Heart left ventricle (tissue), 16 donors: ENCODE measurements at regions not wholly inside any gene's neighbourhood (a gene's known extent, or its start where the extent isn't known, plus 50 kb on each side); places are given as distances from the start of the nearest gene placed in this dataset.

ENCODE experiments used
- ATAC-seq, 4 donors: fragments of 200-7000 bp; cut with Tn5 transposase; one replicate each; pipeline ENCODE4 v1.9.1; 2020 to 2022; ENCODE audit warnings: moderate library complexity in 4 of 4, mild to moderate bottlenecking in 3 of 4, moderate number of reproducible peaks in 1 of 4
- DNase-seq, 5 donors: peaks; one replicate each; pipeline ENCODE4 v3.0.0-alpha.2; 2020
- H3K27ac ChIP-seq, 12 donors: fragments of 200-600 bp; sonication (generic) in 4 of 12; one replicate each; pipeline versions ENCODE4 v1.5.0 to v1.8.0; 2016 to 2022; ENCODE audit warnings: mild to moderate bottlenecking in 2 of 12
- H3K27me3 ChIP-seq, 9 donors: fragments of 200-600 bp; sonication (generic) in 2 of 9; one replicate each; pipeline versions ENCODE4 v1.5.1 to v1.8.0; 2016 to 2022; ENCODE audit warnings: mild to moderate bottlenecking in 3 of 9
- H3K36me3 ChIP-seq, 9 donors: fragments of 200-600 bp; sonication (generic) in 2 of 9; one replicate each; pipeline versions ENCODE4 v1.5.0 to v1.8.0; 2018 to 2022; ENCODE audit warnings: mild to moderate bottlenecking in 2 of 9
- H3K4me1 ChIP-seq, 12 donors: fragments of 200-600 bp; sonication (generic) in 4 of 12; one replicate each; pipeline versions ENCODE4 v1.5.0 to v1.8.0; 2016 to 2022; ENCODE audit warnings: mild to moderate bottlenecking in 3 of 12
- H3K4me3 ChIP-seq, 12 donors: fragments of 200-600 bp; sonication (generic) in 4 of 12; one replicate each; pipeline versions ENCODE4 v1.5.0 to v1.8.0; 2017 to 2022; ENCODE audit warnings: mild to moderate bottlenecking in 9 of 12, moderate library complexity in 4 of 12
- H3K9me3 ChIP-seq, 12 donors: fragments of 200-600 bp; sonication (generic) in 4 of 12; one replicate each; pipeline versions ENCODE4 v1.5.0 to v1.8.0; 2016 to 2022; ENCODE audit warnings: mild to moderate bottlenecking in 1 of 12
- POLR2A ChIP-seq, 2 donors: fragments of 450-650 bp; IDR thresholded peaks; one replicate each; pipeline ENCODE4 v1.6.1; 2017; ENCODE audit warnings: antibody characterized with exemption in 2 of 2, mild to moderate bottlenecking in 2 of 2, moderate library complexity in 2 of 2
- WGBS, 4 donors: extraction: QIAGEN DNeasy Blood & Tissue Kit in 2 of 4; methylation state at CpG; one replicate each; pipeline versions ENCODE4 v1.1.5 to v1.1.7; 2013 to 2018; 5-methylcytosine and 5-hydroxymethylcytosine counted together
- intact Hi-C, 10 donors: fragments of 100-400 bp; cut with DNase I; formaldehyde crosslinking; loops; one replicate each; pipeline versions ENCODE4 v1.11.1 to v1.14.2; 2022
- TF ChIP-seq, protein P1 (sequence below), 12 donors: fragments of 200-600 bp; sonication (generic) in 4 of 12; IDR thresholded peaks; one replicate each; pipeline versions ENCODE4 v1.5.0 to v1.8.0; 2018 to 2022; ENCODE audit warnings: antibody characterized with exemption in 12 of 12, mild to moderate bottlenecking in 5 of 12
- donor health status: ischemic (EF 13 %, LVEDD 7.1; RV severe dilation, severe dysfunction).
- donor health status: healthy with polysubstance abuse.
- donor health status: DM: no; HTN: yes; CAD: no.
- donor health status: DM: no; HTN: no; CAD: no.
- donor health status: ischemic (EF 25% LVEDD 6.9; RV normal size, moderate dysfunction).
- donor health status: ischemic (EF 25% LVEDD 5.7; RV mildly dilated, moderate dysfunction).
- donor health status: healthy.
- donor health status: DM: yes; HTN: yes; CAD: no.
- donor health status: ischemic (EF 35%, LVEDD 5.7; RV mildly dilated, moderate dysfunction).
- donor health status: nonischemic (EF 11% LVEDD 7.7; RV severe dilation, severe dysfunction).
- donor health status: DM: yes; HTN: yes; CAD: no.
- donor health status: PGD.
- donor health status: ischemic (EF 29% LVEDD 5.4; RV normal size, mild dysfunction).
- donor health status: nonischemic (EF 23%, LVEDD 6.1; RV moderate dilation, normal function).

GRCh38 chr20:57844626-57845596 lies 135.1 kb upstream of the PMEPA1 start:
- peaks cover 0 to 3% (median 0%) of the 10 kb centered on the region in 12 donors for H3K4me1 ChIP-seq
- no peak overlapping the region for H3K4me3 ChIP-seq
- TF ChIP-seq POLR2A (IDR thresholded peaks at IDR 0.05): no peak
- TF ChIP-seq, protein P1, sequence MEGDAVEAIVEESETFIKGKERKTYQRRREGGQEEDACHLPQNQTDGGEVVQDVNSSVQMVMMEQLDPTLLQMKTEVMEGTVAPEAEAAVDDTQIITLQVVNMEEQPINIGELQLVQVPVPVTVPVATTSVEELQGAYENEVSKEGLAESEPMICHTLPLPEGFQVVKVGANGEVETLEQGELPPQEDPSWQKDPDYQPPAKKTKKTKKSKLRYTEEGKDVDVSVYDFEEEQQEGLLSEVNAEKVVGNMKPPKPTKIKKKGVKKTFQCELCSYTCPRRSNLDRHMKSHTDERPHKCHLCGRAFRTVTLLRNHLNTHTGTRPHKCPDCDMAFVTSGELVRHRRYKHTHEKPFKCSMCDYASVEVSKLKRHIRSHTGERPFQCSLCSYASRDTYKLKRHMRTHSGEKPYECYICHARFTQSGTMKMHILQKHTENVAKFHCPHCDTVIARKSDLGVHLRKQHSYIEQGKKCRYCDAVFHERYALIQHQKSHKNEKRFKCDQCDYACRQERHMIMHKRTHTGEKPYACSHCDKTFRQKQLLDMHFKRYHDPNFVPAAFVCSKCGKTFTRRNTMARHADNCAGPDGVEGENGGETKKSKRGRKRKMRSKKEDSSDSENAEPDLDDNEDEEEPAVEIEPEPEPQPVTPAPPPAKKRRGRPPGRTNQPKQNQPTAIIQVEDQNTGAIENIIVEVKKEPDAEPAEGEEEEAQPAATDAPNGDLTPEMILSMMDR (IDR thresholded peaks at IDR 0.05): no peak
- DNase-seq: no peak
- no peak for ATAC-seq
- intact Hi-C loops: no loop called here
- H3K36me3 ChIP-seq: no peaks in the 10 kb centered on the region
- peaks cover 0 to 5% (median 0%) of the 10 kb centered on the region in 12 donors for H3K9me3 ChIP-seq
- H3K27me3 ChIP-seq: no peaks in the 10 kb centered on the region
- 88 to 95% (median 91%) methylated on average over 10 of the region's 10 CpGs for WGBS, 4 donors
- no peak overlapping the region for H3K27ac ChIP-seq

- ATAC-seq (no peak), DNase-seq (no peak)
- peaks cover 0 to 11% (median 0%) of the 10 kb centered on the region in 12 donors for H3K4me1 ChIP-seq
- no peak overlapping the region for H3K4me3 ChIP-seq
- peaks cover 0 to 5% (median 0%) of the 10 kb centered on the region in 12 donors for H3K9me3 ChIP-seq
- H3K27me3 ChIP-seq: no peaks in the 10 kb centered on the region
- WGBS, 4 donors: 93 to 96% (median 95%) methylated on average over 14 of the region's 14 CpGs
- H3K36me3 ChIP-seq: no peaks in the 10 kb centered on the region
- no peak overlapping the region for H3K27ac ChIP-seq
- intact Hi-C loops: no loop called here
- TF ChIP-seq, protein P1 (IDR thresholded peaks at IDR 0.05): no peak
- TF ChIP-seq POLR2A (IDR thresholded peaks at IDR 0.05): no peak
These were observed 134.3 kb upstream of the PMEPA1 start for GRCh38 chr20:57843941-57844625.

- H3K4me3 ChIP-seq: no peak overlapping the region
- no peaks in the 10 kb centered on the region for H3K27me3 ChIP-seq
- no peaks in the 10 kb centered on the region for H3K36me3 ChIP-seq
- intact Hi-C loops: no loop called here
- H3K4me1 ChIP-seq: peaks cover 0 to 11% (median 0%) of the 10 kb centered on the region in 12 donors
- 91 to 96% (median 94%) methylated on average over 4 of the region's 4 CpGs for WGBS, 4 donors
- TF ChIP-seq POLR2A (IDR thresholded peaks at IDR 0.05): no peak
- TF ChIP-seq, protein P1 (IDR thresholded peaks at IDR 0.05): no peak
- ATAC-seq (no peak), DNase-seq (no peak)
- H3K9me3 ChIP-seq: peaks cover 0 to 5% (median 0%) of the 10 kb centered on the region in 12 donors
- H3K27ac ChIP-seq: no peak overlapping the region
These were observed 132.9 kb upstream of the PMEPA1 start for GRCh38 chr20:57842720-57843119.

DNA sequence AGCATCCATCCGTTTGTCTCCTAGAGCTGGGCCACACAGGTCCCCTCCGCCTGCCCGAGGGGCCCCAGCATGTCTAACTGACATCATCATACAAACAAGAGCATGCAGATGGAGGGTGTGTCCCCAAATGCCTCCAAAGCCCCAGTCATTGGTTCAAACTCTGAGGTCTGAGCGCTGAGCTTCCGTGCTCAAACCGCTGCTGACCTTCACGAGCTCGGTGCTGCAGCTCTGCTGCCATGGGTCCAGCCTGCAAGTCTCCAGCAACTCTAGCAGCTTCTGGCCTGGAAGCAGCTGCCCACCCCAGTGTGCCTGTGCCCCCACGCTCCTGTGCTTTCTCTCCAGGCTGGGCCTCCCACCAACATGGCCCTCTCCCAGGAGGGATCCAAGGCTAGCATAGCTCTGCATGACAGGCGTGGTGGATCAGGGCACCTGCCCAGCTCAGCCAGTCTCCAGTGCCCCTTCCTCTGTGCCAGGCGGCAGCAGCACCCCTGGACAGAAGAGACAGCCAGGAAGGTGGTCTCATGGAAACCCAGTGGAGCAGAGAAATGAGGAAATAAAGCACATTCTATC lies 131.6 kb upstream of the PMEPA1 start:
- intact Hi-C loops: no loop called here
- H3K27ac ChIP-seq: no peak overlapping the region
- ATAC-seq (no peak), DNase-seq (no peak)
- no peak overlapping the region for H3K4me3 ChIP-seq
- no peaks in the 10 kb centered on the region for H3K9me3 ChIP-seq
- no peaks in the 10 kb centered on the region for H3K27me3 ChIP-seq
- H3K4me1 ChIP-seq: peaks cover 0 to 11% (median 0%) of the 10 kb centered on the region in 12 donors
- no peaks in the 10 kb centered on the region for H3K36me3 ChIP-seq
- WGBS, 4 donors: 90 to 99% (median 96%) methylated on average over 10 to 11 of the region's 11 CpGs
- no peak for TF ChIP-seq POLR2A (IDR thresholded peaks at IDR 0.05)
- TF ChIP-seq, protein P1 (IDR thresholded peaks at IDR 0.05): no peak
